ENCODE measurements at regions not wholly inside any gene's neighbourhood (a gene's known extent, or its start where the extent isn't known, plus 50 kb on each side); places are given as distances from the start of the nearest gene placed in this dataset.

- H3K4me1 Mint-ChIP-seq = peaks cover 24% of the 10 kb centered on the region; the same call in 2 of the 3 replicates
- Histone ChIP-seq H3K79me2 (replicated peaks; ENCODE audit: insufficient read depth) (no peaks in the 10 kb centered on the region), H3K4me2 (no peak overlapping the region), H3K9me2 (ENCODE audit: insufficient read depth) (no peaks in the 10 kb centered on the region), H3K36me3 (ENCODE audit: insufficient read depth) (no peaks in the 10 kb centered on the region), H3K4me1 (ENCODE audit: insufficient read depth) (peaks cover 7% of the 10 kb centered on the region; the same call in 1 of the 2 replicates), H3K27ac (ENCODE audit: low read depth) (no peak overlapping the region), H2AFZ (peak overlapping the region; percentile 70), H3K27me3 (ENCODE audit: insufficient read depth) (no peaks in the 10 kb centered on the region), H3K4me3 (no peak overlapping the region), H3F3A (replicated peaks; ENCODE audit: low read depth) (no peaks in the 10 kb centered on the region), H4K20me1 (replicated peaks; ENCODE audit: insufficient read depth) (no peaks in the 10 kb centered on the region)
- no peak overlapping the region for H3K27ac Mint-ChIP-seq
- no peaks in the 10 kb centered on the region for H3K9me3 Mint-ChIP-seq
- no peak for ATAC-seq
- no peak for DNase-seq (ENCODE audit: low spot score)
- H3K36me3 Mint-ChIP-seq (ENCODE audit: low read depth) = no peaks in the 10 kb centered on the region
- H3K27me3 Mint-ChIP-seq (ENCODE audit: insufficient read depth, low read depth, poor library complexity) = peaks cover 7% of the 10 kb centered on the region
- H3K4me3 Mint-ChIP-seq = no peak overlapping the region
- TF ChIP-seq ZNF462 (CRISPR knock-in tag; IDR thresholded peaks at IDR 0.05) (no peak), EZH2 (IDR thresholded peaks at IDR 0.05; ENCODE audit: low read depth, unreplicated experiment) (no peak), CTCF (conservative IDR thresholded peaks at IDR 0.05; ENCODE audit: low read depth in 2 of 2) (no peak), ZNF114 (CRISPR knock-in tag; IDR thresholded peaks at IDR 0.05) (no peak), ZNF331 (CRISPR knock-in tag; IDR thresholded peaks at IDR 0.05; ENCODE audit: low read depth) (no peak), POLR2AphosphoS5 (IDR thresholded peaks at IDR 0.05; ENCODE audit: low read depth) (no peak)
Measured at GRCh38 chr12:93007544-93007943, 78.4 kb upstream of the EEA1 start.
